ENCODE measurements at regions not wholly inside any gene's neighbourhood (a gene's known extent, or its start where the extent isn't known, plus 50 kb on each side); places are given as distances from the start of the nearest gene placed in this dataset.

- FAIRE-seq (no peak), ATAC-seq (no peak), DNase-seq (ENCODE audit: extremely low read depth in 1 of 4, low spot score in 3 of 4) (no peak)
- no peaks in the 10 kb centered on the region for H3K9me3 ChIP-seq (replicated peaks; ENCODE audit: control insufficient read depth, insufficient read depth, low read depth, low read length)
- no peak overlapping the region for H2AFZ ChIP-seq (ENCODE audit: low read depth, low read length)
- under 1% methylated on average over 10 of the region's 10 CpGs for WGBS (ENCODE audit: insufficient coverage, low coverage, missing lambda C conversion rate)
- ChIA-PET POLR2A (no interaction called here), CTCF (ENCODE audit: low intra/inter-chr PET ratio) (no interaction called here)
- no peaks in the 10 kb centered on the region for H4K20me1 ChIP-seq (replicated peaks; ENCODE audit: control insufficient read depth, insufficient read depth, low read length)
- no peak overlapping the region for H3K9ac ChIP-seq (ENCODE audit: insufficient read depth in 1 of 2, low read depth in 2 of 2, low read length in 2 of 2)
- no peak overlapping the region for H3K27ac ChIP-seq (ENCODE audit: extremely low read depth, low read depth, low read length)
- in situ Hi-C loops (cut with MboI) (no loop called here), intact Hi-C loops (cut with micrococcal nuclease) (no loop called here)
- no peaks in the 10 kb centered on the region for H3K79me2 ChIP-seq (ENCODE audit: control insufficient read depth, insufficient read depth, low read length)
- H3K27me3 ChIP-seq (ENCODE audit: control insufficient read depth in 2 of 2, insufficient read depth in 2 of 2, low read length in 2 of 2): peaks cover 0 to 12% of the 10 kb centered on the region in 2 experiments; a peak in 3 of 5 replicates
- H3K4me3 ChIP-seq: no peak overlapping the region
- H3K9me1 ChIP-seq (ENCODE audit: control insufficient read depth, insufficient read depth, low read length): no peaks in the 10 kb centered on the region
- no peak overlapping the region for H3K4me2 ChIP-seq (ENCODE audit: insufficient read depth, low read length)
- no peaks in the 10 kb centered on the region for H3K4me1 ChIP-seq (replicated peaks in 1 of 2; ENCODE audit: control insufficient read depth in 2 of 2, insufficient read depth in 2 of 2, low read length in 2 of 2)
- BruUV-seq (replicated peaks): no TSS peak
- no peaks in the 10 kb centered on the region for H3K36me3 ChIP-seq (ENCODE audit: control insufficient read depth, insufficient read depth, low read length)
- TF ChIP-seq KDM5B (IDR thresholded peaks at IDR 0.05; ENCODE audit: insufficient replicate concordance, low read depth, low read length): no peak
- TF ChIP-seq ERF (CRISPR knock-in tag; IDR thresholded peaks at IDR 0.05): no peak
- TF ChIP-seq, protein P1, sequence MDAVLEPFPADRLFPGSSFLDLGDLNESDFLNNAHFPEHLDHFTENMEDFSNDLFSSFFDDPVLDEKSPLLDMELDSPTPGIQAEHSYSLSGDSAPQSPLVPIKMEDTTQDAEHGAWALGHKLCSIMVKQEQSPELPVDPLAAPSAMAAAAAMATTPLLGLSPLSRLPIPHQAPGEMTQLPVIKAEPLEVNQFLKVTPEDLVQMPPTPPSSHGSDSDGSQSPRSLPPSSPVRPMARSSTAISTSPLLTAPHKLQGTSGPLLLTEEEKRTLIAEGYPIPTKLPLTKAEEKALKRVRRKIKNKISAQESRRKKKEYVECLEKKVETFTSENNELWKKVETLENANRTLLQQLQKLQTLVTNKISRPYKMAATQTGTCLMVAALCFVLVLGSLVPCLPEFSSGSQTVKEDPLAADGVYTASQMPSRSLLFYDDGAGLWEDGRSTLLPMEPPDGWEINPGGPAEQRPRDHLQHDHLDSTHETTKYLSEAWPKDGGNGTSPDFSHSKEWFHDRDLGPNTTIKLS (IDR thresholded peaks at IDR 0.05; ENCODE audit: borderline replicate concordance, low read depth): no peak
- no peak for TF ChIP-seq ZC3H8 (IDR thresholded peaks at IDR 0.05)
- TF ChIP-seq ZFPM2 (CRISPR knock-in tag; IDR thresholded peaks at IDR 0.05): no peak
- TF ChIP-seq RBM25 (IDR thresholded peaks at IDR 0.05; ENCODE audit: low read depth, low read length, severe bottlenecking): no peak
- no peak for TF ChIP-seq ETS2 (tag; IDR thresholded peaks at IDR 0.05; ENCODE audit: borderline replicate concordance, poor library complexity, severe bottlenecking)
- TF ChIP-seq RAD51 (IDR thresholded peaks at IDR 0.05; ENCODE audit: borderline replicate concordance, low read depth): no peak
- TF ChIP-seq NELFE (IDR thresholded peaks at IDR 0.05; ENCODE audit: insufficient read depth, insufficient read length): no peak
- TF ChIP-seq E2F8 (IDR thresholded peaks at IDR 0.05; ENCODE audit: low read depth, partially characterized antibody): no peak
- no peak for TF ChIP-seq FOXA1 (IDR thresholded peaks at IDR 0.05; ENCODE audit: borderline replicate concordance)
- no peak for TF ChIP-seq ZNF696 (CRISPR knock-in tag; conservative IDR thresholded peaks at IDR 0.05)
- TF ChIP-seq ZBTB5 (IDR thresholded peaks at IDR 0.05): no peak
- TF ChIP-seq NRF1 (conservative IDR thresholded peaks at IDR 0.05 in 1 of 2, IDR thresholded peaks at IDR 0.05 in 1 of 2): no peak
- TF ChIP-seq MBD2 (IDR thresholded peaks at IDR 0.05; ENCODE audit: borderline replicate concordance, low read depth): no peak
These were observed 253.8 kb upstream of the IGF1R start for GRCh38 chr15:98394546-98394945.
